DMS79 treated with DMSO at 0.1 percent for 48 hours (cell line): ENCODE measurements at regions not wholly inside any gene's neighbourhood (a gene's known extent, or its start where the extent isn't known, plus 50 kb on each side); places are given as distances from the start of the nearest gene placed in this dataset.

Experiments
- DNase-seq: peaks from one replicate; lab custom pipeline; 2025; lab: John Stamatoyannopoulos, UW

- no peak for DNase-seq
These were observed 886.7 kb upstream of the GHITM start for GRCh38 chr10:83252596-83252995.

GRCh38 chr10:83253011-83253671, 886.2 kb upstream of the GHITM start:
- no peak for DNase-seq

- no peak for DNase-seq
These were observed 884.6 kb upstream of the GHITM start for GRCh38 chr10:83254698-83255097.

GRCh38 chr10:83262434-83262833, 876.9 kb upstream of the GHITM start:
- DNase-seq = no peak

GRCh38 chr10:83272666-83273434, 866.5 kb upstream of the GHITM start:
- DNase-seq = no peak

- no peak for DNase-seq
These were observed 865.2 kb upstream of the GHITM start for GRCh38 chr10:83274088-83274487.

GRCh38 chr10:83276971-83277370, 862.3 kb upstream of the GHITM start:
- no peak for DNase-seq

GRCh38 chr10:83283151-83283550, 856.2 kb upstream of the GHITM start:
- DNase-seq = no peak

GRCh38 chr10:83287374-83287773, 851.9 kb upstream of the GHITM start:
- DNase-seq = no peak

GRCh38 chr10:83289373-83289772, 849.9 kb upstream of the GHITM start:
- DNase-seq = no peak

- no peak for DNase-seq
These were observed 849.4 kb upstream of the GHITM start for GRCh38 chr10:83289948-83290347.

GRCh38 chr10:83301732-83302131, 837.6 kb upstream of the GHITM start:
- DNase-seq = no peak

- DNase-seq = no peak
These were observed 836.7 kb upstream of the GHITM start for GRCh38 chr10:83302623-83303022.

- no peak for DNase-seq
These were observed 828.6 kb upstream of the GHITM start for GRCh38 chr10:83310688-83311087.

- DNase-seq = no peak
These were observed 826.7 kb upstream of the GHITM start for GRCh38 chr10:83312570-83312969.

GRCh38 chr10:83332690-83333089, 806.6 kb upstream of the GHITM start:
- DNase-seq = no peak

- DNase-seq = no peak
These were observed 805.7 kb upstream of the GHITM start for GRCh38 chr10:83333566-83333965.

GRCh38 chr10:83343676-83344075, 795.6 kb upstream of the GHITM start:
- no peak for DNase-seq

- DNase-seq = no peak
These were observed 792.9 kb upstream of the GHITM start for GRCh38 chr10:83346266-83346910.

- DNase-seq = no peak
These were observed 786.7 kb upstream of the GHITM start for GRCh38 chr10:83352588-83352987.

GRCh38 chr10:83354456-83354855, 784.9 kb upstream of the GHITM start:
- DNase-seq = no peak

- no peak for DNase-seq
These were observed 782.3 kb upstream of the GHITM start for GRCh38 chr10:83357004-83357403.

- no peak for DNase-seq
These were observed 781.7 kb upstream of the GHITM start for GRCh38 chr10:83357627-83358026.
